ENCODE measurements at regions not wholly inside any gene's neighbourhood (a gene's known extent, or its start where the extent isn't known, plus 50 kb on each side); places are given as distances from the start of the nearest gene placed in this dataset.
"Not testable (repeated sequence)": the region's sequence is repeated elsewhere in the genome, so short reads cannot be mapped to it uniquely, and the experiment has no call there.

DNA sequence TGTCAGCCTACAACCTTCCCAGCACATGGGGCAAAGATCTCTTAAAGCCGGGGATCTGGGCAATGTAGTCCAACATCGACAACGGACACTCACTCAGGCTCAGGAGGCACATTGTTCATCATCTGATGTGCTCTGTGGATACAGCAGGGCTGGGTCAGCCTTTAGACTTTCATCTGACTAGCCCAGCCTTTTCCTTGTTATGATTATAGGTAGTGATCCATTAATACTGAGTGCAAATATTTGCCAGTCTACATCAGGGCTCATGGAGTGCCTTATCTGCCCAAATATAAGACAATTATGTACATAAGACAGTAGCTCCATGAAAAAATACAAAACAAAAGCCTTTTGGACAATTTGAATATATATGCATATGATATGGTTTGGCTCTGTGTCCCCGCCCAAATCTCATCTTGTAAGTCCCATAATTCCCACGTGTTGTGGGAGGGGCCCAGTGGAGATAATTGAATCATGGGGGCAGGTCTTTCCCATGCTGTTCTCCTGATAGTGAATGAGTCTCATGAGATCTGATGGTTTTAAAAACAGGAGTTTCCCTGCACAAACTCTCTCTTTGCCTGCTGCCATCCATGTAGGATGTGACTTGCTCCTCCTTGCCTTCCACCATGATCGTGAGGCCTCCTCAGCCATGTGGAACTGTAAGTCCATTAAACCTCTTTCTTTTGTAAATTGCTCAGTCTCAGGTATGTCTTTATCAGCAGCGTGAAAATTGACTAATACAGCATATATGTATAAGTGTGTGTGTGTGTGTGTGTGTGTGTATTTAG lies 248.5 kb upstream of the FOXN3 start:
- TF ChIP-seq POLR2A, CTCF (IDR thresholded peaks at IDR 0.05): not testable (repeated sequence)
